HG03045 (cell line): ENCODE measurements at regions not wholly inside any gene's neighbourhood (a gene's known extent, or its start where the extent isn't known, plus 50 kb on each side); places are given as distances from the start of the nearest gene placed in this dataset.

Source experiments
- ATAC-seq: cut with Tn5 transposase; IDR thresholded peaks from one replicate; pipeline ENCODE4 v1.9.1; 2021; ENCODE audit warnings: mild to moderate bottlenecking, moderate library complexity; ENCODE audit not compliant: unreplicated experiment

DNA sequence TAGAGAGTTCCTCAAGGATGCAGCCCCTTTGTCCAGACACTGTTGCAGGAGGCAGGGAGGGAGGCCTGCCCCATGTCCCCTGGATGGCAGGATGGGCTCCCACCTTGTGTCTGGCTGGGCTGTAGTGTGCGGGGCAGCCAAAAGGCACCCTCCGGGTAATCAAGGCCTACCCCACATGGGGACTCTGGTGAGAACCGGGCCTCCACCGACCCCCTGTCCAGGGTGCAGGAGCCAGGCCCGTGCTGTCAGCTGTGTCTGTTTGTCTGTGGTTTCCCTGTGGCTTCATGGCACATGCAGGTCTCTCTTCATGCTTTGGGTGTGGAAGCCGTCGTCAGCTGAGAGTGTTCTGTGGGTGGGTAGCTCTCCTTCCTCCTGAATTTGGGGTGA lies 1240.9 kb downstream of the BRD1 start:
- no peak for ATAC-seq

DNA sequence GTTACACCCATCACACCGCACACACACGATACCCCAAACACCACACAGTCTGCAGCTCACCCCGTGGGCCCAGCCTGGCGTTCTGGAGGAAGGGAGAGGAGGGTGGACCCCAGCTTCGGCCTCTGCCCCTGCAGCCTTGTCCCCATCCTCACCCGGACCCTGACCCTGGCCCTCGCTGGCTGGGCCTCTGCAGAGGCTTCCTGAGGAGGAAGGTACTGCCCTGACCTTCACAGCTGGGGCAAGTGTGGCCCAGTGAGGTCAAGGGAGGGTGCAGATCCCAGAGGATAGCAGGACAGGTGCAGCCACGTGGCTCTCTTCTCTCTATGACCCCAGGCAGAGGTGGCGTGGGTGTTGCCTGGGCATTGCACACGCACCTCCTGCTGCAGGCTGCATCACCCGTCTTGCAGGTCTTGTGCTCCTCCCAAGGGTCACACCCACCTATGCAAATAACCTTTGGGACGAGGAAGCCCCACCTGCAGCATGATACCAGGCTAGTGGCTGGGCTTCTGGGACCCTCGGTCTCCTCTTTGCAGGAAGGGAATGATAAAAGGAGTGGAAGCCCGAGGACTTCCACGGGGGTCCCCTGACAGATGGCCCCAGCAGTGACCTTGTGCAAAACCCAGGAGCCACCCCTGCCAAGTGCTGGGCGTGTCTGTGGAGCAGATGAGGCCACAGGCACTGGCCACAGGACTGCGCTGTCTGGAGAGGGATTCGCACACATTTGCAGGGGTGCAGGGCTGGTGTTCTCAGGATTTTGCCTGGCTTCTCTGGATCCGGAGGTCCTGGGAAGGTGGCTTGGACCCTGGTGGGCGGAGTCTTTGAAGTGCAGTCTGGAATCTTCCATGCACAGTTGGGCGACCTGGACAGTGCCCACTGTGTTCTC lies 1241.5 kb downstream of the BRD1 start:
- no peak for ATAC-seq

DNA sequence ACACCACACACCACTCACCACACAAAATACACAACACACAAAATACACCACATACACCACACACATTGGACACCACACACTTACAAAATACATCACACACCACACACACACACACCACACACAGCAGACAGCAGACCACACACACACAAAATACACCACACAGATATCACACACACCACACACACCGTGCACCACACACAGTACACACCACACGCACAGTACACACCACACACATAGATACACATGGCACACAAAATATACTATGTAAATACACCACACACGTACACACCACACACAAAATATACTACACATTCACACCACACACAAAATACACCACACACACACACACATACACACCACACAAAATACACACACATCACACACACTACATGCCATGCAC lies 1243.5 kb downstream of the BRD1 start:
- ATAC-seq = no peak

DNA sequence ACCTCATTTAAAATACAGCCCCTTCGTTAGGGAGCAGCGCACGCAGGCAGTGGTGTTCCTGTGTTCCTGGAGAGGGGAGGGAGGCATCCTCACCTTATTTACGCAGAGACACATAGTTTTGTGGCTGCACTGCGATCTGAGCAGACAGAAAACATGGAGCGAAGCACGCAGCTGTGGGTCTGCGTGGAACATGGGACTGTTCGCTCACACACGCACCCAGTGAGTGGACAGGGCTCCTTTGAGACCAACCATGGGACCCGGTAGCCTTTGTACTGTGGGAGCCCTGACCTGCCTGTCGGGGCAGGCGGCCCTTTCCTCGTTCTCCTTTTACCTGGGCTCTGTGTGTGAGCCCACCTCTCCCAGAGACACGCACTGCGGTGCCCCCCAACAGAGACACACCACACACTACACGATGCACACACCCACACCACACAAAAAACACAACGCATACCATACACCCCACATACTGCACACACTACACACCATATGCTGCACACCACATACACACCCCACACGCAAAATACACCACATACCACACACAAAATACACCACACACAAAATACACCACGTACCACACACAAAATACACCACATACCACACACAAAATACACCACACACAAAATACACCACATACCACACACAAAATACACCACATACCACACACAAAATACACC lies 1245.7 kb downstream of the BRD1 start:
- no peak for ATAC-seq

DNA sequence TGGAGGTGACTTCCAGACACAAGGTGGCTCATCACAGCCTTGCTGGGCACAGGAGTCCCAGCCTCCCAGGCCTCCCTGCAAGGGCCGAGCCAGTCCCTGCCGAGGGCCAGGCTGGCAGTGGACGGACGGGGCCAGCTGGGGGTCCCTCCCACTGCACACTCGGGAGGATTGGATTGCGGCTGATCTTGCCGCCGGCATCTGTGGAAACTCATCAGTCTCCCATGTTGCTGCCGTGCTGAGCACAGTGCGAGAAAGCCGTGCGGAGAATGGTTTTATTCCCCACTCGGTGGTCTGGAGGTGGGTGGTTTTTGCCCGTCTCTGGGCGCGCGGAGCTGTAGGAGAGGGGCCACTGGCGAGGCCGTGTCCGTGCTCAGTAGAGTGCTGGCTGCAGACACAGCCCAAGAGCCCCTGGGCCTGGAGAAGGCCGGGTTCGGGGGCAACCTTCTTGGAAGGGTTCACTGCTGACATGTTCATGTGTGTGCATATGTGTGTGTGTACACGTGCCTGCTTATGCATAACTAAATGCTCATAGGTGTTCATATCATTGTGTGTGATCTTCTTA lies 1246.4 kb downstream of the BRD1 start:
- ATAC-seq = no peak

DNA sequence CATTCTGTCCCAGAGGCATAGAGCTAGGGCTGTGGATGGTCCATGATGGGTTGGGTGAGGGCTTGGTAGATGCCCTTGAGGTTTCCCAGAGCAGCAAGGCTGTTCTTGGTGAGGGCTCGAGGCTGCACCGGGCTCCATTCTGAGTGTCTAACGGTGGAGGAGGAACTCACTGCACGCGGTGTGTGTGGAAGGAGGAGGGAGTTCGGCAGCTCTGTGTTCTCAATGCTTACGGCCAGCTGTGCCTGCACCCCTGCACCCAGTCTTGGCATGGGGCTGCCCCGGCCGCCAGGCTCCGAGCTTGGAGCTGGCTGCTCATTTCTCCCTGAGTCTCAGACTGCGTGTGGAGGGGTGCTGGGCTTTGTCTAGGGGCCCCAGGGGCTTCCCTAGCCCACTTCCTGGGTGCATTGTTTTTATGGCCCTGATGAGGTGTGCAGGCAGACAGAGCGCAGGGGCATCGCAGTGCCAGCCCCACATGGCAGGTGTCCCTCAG lies 1247.1 kb downstream of the BRD1 start:
- ATAC-seq = no peak

DNA sequence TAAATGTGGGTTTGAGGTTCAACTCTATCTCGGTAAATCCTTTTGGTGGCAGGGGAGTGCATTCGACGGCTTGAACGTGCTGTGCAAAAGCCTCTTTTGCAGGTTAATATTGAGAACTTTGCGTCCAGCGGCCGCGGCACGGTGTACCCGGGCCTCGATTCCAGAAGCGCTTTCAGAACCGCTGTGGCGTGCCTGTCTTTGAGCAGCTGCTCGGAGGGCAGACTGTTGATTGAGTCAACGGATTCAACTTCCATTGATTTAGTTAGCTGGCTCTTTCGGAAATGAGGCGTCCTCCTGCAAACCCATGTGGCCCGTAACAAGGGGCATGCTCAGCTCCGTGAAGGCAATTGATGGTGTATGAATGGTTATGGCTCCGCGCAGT lies 1247.8 kb downstream of the BRD1 start:
- ATAC-seq = no peak

DNA sequence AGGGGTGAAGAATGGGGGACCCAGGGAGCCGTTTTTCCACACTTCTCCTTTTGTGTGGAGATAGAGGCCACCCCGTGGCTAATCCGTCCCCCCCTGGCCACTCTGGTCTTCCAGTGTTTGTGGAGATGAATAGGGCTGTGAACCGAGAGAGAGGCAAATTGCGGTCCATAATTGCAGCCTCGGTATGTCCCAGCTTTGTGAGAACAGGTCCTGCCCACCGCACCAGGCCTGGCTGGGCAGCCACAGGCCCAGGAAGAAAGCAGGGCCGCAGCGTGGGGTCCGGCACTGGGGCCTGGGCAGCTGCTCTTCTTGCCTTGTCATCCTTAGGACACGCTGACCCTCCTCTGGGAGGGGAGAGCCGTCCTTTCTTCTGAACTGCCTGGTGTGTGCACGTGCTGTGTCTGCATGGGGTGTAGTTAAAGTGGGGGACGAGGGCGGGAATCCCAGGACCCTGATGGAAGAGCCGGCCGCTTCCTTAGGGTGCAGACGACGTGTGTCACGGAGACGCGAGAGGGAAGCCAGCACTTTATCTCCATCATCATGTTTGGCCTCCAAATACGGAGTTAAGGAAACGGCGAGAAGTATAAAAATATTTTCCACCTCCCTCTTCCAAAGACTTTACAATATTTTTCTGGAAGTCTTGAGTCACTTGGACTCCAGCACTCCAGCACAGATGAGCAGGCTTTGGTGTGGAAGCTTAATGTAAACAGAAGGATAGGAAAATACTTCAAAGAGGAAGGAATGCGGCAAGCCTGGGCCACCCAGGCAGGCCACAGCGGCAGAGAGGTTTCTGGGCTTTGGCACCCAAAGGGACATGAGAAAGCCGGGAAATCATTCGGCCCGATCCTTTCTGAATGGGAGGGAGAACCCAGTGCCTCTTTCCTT lies 1248.4 kb downstream of the BRD1 start:
- no peak for ATAC-seq

DNA sequence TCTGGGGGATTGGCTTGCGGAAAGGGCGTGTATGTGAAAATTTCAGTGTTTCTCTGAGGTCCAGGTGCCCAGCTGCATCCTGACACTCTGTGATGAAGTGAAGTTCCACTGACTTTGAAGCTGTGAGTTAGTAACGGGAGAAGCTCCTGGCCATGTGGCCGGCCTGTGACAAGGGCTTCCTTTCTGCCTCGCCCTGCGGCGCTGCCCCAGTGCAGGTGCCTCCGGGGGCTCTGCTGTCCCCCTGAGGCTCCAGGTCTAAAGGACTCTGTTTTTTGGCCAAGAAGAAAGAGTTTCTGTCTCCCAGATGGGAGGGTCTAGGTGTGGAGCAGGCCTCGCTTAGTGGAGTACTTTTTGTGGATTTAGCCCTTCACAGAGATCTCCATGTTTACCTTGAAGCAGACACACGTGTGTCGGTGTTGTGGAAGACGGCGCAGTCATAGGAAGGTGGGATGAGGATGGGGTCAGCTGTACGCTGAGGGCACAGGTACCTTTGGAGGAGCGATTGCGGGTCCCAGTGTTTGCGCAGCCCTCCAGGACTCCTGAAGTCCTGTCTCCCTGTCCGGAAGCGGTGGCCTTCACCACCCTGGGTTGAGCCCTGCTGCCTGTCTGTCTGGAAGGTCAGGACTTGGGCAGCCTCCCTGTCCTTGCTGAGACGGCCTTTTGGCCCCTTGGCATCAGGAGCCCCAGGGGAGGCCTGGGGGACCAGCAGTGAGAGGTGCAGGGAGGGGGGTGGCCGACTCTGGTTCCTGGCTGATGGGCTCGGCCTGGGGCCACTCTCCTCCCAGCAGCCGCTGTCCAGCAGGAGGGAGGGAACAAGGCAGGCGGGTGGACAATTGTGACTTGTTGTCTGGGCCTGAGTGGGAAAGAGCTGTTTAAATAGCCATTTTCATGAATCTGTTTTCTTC lies 1249.3 kb downstream of the BRD1 start:
- ATAC-seq = no peak

DNA sequence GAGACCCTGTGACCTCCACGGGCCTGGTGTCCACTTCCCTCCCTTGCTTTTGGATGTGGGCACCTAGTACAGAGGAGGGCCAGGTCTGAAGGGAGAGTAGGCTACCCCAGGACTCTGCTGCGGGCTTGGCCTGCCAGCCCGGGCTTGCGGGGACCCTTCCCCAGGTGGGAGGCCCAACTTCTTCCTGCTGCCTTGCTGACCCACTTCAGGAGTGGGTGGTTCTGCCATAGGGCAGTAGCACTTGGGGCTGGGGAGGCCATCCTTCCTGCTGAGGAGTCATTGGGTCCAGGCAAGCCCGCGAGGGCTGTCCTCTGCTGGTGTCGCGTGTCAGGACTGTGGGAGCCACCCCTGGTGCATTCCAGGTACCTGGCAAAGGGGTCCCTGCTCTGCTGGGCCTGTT lies 1250.0 kb downstream of the BRD1 start:
- no peak for ATAC-seq

DNA sequence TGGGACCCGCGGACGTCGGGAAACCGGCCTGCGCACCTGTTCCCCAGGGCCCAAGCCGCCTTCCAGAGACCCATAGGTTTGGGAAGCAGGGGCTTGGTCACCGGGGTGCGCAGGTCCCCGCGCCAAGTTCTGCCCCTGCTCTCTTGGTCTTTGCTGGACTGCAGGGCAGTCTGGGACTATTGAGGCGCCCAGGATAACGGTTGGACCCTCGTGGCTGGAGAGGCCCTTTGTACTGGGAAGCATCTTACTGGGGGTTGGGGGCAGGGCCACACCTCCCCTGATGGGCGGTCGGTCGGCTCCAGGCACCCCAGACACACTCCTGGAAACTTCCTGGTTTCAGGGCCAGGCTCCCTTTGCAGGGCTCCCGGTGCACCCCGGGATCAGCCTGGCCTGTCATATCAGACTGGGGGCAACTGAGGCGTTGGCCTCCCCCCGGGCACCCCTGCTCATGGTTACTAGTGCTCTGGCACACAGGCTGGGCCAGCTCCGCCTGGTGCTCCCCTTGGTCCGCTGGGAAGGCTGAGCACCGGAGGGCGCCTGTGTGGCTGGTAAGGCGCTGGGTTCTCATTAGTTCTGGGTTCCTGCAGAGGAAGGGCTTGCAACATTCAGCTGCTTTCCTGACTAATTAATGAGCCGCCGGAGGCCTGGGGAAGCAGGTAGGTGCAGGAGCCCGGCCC lies 1250.5 kb downstream of the BRD1 start:
- ATAC-seq = no peak

DNA sequence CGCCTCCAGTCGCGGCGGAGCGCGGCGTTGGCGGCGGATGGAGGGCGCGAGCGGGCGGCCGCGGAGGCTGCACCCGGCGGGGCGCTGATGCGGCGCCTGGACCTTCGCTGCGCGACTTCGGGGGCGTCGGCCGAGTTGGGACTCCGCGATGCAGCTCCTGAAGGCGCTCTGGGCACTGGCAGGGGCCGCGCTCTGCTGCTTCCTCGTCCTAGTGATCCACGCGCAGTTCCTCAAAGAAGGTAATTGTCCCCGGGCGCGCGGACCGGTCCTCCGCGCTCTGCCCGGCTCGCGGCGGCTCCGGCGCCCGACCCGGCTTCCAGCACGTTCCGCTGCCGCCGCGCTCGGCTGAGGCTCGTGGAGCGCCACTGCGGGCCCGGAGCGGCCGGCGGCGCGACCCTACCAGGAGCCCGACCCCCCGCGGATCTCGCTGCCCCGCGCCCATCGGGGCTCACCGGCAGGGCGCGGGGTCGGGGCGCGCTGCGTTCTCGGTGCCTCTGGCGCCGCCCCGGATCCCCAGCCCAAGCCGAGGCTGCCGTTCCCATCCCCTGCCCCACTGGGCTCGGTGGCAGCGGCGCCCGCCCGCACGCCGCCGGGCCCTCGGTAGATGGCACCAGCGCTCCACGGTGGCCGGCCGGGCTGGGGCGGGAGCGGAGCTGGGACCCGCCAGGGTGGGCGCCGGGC lies 1251.2 kb downstream of the BRD1 start:
- ATAC-seq = no peak

DNA sequence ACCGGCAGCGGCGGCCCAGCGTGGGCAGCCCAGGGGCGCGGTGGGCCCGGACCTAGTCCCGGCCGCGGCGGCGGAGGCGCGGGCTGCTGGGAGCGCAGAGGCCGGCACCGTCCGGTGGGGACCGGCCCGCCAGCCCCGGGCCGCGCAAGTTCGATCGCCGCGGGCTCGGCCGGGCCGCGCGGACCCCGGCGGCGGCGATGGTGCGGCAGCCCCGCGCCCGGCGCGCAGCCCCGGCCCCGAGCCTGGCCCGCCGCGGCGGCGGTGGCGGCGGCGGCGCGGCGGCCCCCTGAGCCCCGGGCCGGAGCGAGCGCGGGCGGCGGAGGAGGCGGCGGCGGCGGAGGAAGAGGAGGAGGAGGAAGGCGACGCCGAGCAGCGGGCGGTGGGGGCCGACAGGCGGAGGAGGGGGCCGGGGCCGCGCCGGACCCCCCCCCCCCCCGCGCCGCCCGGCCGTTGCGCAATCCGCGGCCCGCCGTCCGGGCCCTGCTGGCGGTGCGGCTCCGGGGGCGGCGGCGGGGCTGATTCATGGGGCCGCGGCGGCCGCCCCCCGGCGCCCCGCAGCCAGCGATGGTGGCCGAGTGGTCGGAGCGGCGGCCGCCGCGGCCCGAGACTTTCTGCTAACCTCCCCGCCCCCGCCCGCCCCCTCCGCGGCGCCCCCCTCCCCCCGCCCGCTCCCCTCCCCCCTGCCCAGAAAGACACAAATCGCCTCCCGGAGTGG lies 1251.9 kb downstream of the BRD1 start:
- ATAC-seq = no peak

DNA sequence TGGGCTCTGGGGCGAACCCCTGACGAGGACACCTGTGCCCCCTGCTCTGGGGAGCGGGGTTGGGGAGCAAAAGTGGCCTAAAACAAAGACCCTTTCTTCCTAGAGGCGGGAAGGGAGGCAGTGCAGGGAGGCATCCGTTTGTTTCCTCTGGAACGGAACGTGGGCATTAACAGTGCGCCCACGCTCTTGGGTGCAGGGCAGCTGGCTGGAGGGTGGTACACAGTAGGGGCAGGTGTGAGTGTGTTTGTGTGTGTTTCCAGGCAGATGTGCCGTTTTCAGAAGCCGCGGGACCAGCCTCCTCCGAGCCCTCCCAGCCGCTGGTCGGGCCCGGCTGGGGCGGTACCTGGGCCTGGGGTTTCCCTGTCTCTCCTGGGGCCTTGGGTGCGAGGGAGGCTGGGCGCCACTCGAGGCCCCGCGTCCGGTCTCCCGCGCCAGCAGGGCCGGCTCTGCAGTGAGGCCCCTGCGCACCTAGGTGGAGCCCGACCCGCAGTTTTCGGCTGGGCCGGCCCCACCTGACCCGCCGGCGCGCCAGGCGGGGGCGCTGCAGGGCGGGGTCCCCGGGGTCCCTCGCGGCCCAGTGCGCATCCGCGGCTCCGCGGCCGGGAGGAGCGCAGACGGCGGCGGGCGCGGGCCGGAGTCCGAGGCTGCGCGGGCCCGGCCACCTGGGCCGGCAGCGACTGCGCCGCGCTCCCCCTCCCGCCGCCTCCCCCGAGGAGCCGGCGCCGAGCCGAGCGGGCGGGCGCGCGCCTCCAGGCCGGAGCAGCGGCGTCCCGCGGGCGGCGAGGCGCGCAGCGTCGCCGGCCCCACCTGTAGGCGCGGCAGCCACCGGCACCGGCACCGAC lies 1252.7 kb downstream of the BRD1 start:
- ATAC-seq = no peak

DNA sequence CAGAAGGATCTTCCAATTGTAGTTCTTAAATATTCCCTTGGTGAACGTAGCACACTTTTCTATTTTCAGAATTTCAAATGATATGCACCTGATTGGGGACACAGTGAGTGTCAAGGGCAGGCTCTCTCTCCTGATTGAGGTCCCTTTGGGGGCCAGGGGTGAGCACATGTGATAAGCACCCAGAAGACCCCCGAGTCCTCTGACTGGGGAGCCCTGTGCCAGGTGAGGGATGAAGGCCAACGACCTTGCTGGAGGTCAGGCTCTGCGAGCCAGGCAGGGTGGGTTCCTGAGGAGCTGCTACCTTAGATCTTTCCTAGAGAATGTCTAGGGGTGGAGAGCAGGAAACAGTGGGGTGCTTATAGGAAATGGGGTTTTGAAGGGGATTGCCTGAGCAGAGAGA lies 1253.9 kb downstream of the BRD1 start:
- no peak for ATAC-seq

DNA sequence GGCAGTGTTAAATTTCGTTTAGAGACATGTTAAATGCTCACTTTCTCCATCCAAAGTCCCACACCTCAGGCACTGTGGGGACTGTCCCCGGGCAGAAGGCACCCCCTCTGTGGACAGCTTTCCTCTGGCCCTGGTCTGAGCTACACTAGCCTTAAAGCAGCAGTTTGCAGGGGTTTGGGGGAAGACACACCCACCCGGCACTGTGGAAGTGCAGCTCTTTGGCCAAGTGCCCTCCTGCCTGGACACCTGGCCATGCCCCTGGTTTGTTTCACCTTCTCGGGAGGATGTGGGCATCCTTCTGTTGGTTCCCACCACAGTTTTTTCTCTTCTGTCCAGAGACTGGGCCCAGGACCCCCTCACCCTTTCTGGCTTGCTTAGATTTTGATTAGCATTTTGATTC lies 1254.7 kb downstream of the BRD1 start:
- no peak for ATAC-seq

DNA sequence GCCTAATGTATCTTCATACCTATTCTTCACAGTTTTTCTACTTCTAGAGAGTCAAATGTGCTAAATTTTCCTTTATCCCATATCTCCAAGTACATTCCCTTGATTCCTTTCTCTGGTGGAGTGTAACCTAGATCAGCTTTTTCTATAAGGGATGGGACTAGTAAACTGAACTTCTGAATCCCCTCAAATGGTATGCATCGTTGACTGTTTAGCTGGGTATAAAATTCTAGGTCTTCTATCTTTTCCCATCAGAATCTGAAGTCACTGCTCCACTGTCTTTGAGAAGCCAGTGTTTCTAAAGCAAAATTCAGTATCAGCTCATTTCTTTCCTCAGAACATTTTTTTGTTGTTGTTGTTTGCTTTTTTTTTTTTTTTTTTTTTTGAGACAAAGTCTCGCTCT lies 1256.8 kb downstream of the BRD1 start:
- ATAC-seq = no peak
